HL-60 (cell line): ENCODE measurements at regions not wholly inside any gene's neighbourhood (a gene's known extent, or its start where the extent isn't known, plus 50 kb on each side); places are given as distances from the start of the nearest gene placed in this dataset.

Source experiments
- DNase-seq, 2 experiments: peaks; one replicate each; pipeline ENCODE4 v3.0.0-alpha.2; 2010 to 2020; ENCODE audit warnings: low read depth in 1 of 2, low spot score in 1 of 2
- H3K27ac ChIP-seq: fragments of 250-450 bp; sonication (Bioruptor Pico); replicated peaks from 2 replicates; pipeline ENCODE4 v1.5.1; 2020; ENCODE audit warnings: mild to moderate bottlenecking, moderate library complexity
- H3K27me3 ChIP-seq: fragments of 250-450 bp; sonication (Bioruptor Pico); 2 replicates; pipeline ENCODE4 v1.5.1; 2021; ENCODE audit warnings: mild to moderate bottlenecking, moderate library complexity; ENCODE audit not compliant: insufficient read depth, poor library complexity, severe bottlenecking
- H3K4me3 ChIP-seq: replicated peaks from 2 replicates; pipeline ENCODE4 v1.5.1; 2011; ENCODE audit warnings: mild to moderate bottlenecking, control low read depth, low read length; ENCODE audit not compliant: insufficient read depth
- CTCF ChIP-seq: IDR thresholded peaks from one replicate; pipeline ENCODE4 v1.5.1; 2011; ENCODE audit warnings: low read length, control low read depth, inconsistent platforms; ENCODE audit not compliant: insufficient read depth
- GABPA ChIP-seq: IDR thresholded peaks from 2 replicates; pipeline ENCODE4 v1.6.1; 2012; ENCODE audit warnings: low read depth
- POLR2AphosphoS5 ChIP-seq: IDR thresholded peaks from 2 replicates; pipeline ENCODE4 v1.6.1; 2012; ENCODE audit warnings: low read depth
- SPI1 ChIP-seq: IDR thresholded peaks from 2 replicates; pipeline ENCODE4 v1.6.1; 2012; ENCODE audit warnings: low read depth, mild to moderate bottlenecking, borderline replicate concordance
- TF ChIP-seq, protein P1 (sequence below): IDR thresholded peaks from 2 replicates; pipeline ENCODE4 v1.6.1; 2012; ENCODE audit warnings: low read depth; ENCODE audit not compliant: insufficient replicate concordance

DNA sequence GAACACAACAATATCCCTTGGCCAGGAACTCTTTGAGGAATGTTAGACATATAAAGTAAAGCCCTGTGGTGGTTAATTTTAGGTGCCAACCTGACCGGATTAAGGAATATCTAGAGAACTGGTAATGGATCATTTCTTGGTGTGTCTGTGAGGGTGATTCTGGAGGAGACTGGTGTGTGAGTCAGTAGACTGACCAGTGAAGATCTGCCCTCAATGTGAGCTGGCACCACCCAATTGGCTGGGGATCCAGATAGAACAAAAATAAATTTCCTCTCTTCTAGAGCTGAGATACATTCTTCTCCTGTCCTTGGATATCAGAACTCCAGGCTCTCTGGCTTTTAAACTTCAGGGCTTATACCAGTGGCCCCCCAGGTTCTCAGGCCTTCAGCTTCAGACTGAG is 56.2 kb upstream of the TNPO1 start:
- H3K4me3 ChIP-seq = no peak overlapping the region
- no peak for DNase-seq
- TF ChIP-seq CTCF (no peak), SPI1 (no peak), POLR2AphosphoS5 (no peak), GABPA (no peak)
- TF ChIP-seq, protein P1, sequence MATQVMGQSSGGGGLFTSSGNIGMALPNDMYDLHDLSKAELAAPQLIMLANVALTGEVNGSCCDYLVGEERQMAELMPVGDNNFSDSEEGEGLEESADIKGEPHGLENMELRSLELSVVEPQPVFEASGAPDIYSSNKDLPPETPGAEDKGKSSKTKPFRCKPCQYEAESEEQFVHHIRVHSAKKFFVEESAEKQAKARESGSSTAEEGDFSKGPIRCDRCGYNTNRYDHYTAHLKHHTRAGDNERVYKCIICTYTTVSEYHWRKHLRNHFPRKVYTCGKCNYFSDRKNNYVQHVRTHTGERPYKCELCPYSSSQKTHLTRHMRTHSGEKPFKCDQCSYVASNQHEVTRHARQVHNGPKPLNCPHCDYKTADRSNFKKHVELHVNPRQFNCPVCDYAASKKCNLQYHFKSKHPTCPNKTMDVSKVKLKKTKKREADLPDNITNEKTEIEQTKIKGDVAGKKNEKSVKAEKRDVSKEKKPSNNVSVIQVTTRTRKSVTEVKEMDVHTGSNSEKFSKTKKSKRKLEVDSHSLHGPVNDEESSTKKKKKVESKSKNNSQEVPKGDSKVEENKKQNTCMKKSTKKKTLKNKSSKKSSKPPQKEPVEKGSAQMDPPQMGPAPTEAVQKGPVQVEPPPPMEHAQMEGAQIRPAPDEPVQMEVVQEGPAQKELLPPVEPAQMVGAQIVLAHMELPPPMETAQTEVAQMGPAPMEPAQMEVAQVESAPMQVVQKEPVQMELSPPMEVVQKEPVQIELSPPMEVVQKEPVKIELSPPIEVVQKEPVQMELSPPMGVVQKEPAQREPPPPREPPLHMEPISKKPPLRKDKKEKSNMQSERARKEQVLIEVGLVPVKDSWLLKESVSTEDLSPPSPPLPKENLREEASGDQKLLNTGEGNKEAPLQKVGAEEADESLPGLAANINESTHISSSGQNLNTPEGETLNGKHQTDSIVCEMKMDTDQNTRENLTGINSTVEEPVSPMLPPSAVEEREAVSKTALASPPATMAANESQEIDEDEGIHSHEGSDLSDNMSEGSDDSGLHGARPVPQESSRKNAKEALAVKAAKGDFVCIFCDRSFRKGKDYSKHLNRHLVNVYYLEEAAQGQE = no peak
- no peaks in the 10 kb centered on the region for H3K27me3 ChIP-seq
- H3K27ac ChIP-seq = no peak overlapping the region

- Histone ChIP-seq H3K27ac (no peak overlapping the region), H3K27me3 (no peaks in the 10 kb centered on the region), H3K4me3 (no peak overlapping the region)
- TF ChIP-seq CTCF (no peak), GABPA (no peak)
- no peak for DNase-seq
These were observed 63.6 kb upstream of the TNPO1 start for GRCh38 chr5:72752909-72753308.

- H3K27ac ChIP-seq = no peak overlapping the region
- TF ChIP-seq CTCF (no peak), SPI1 (no peak), GABPA (no peak), POLR2AphosphoS5 (no peak)
- TF ChIP-seq, protein P1 = no peak
- DNase-seq = no peak
- H3K4me3 ChIP-seq = no peak overlapping the region
- H3K27me3 ChIP-seq = no peaks in the 10 kb centered on the region
These were observed 67.0 kb upstream of the TNPO1 start for GRCh38 chr5:72749362-72749997.

DNA sequence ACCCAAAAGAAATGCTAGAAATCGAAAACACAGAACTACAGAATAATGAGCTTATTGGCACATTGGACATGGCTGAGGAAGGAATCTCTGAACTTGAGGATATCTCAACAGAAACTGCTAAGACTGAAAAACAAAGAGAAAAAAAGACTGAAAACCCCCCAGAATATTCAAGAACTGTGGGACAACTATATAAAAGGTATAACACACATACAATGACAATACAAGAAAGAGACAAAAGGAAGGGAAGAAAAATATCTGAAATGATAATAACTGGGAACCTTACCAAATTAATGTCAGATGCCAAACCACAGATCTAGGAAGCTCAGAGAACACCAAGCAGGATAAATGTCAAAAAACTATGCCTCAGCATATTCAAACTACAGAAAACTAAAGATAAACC is 68.6 kb upstream of the TNPO1 start:
- DNase-seq = no peak
- no peak overlapping the region for H3K27ac ChIP-seq
- H3K27me3 ChIP-seq = no peaks in the 10 kb centered on the region
- TF ChIP-seq, protein P1 = no peak
- TF ChIP-seq POLR2AphosphoS5 = no peak
- TF ChIP-seq SPI1 = no peak
- no peak for TF ChIP-seq CTCF
- no peak for TF ChIP-seq GABPA
- no peak overlapping the region for H3K4me3 ChIP-seq
